Activated T-helper 9 cell treated with anti-CD3 and anti-CD28 coated beads, Interleukin-2, amount 50 U/mL, for 16 hours (primary cell): ENCODE measurements at regions not wholly inside any gene's neighbourhood (a gene's known extent, or its start where the extent isn't known, plus 50 kb on each side); places are given as distances from the start of the nearest gene placed in this dataset.

Source experiments
- DNase-seq: peaks from one replicate; pipeline ENCODE4 v3.0.0-alpha.2; 2020; ENCODE audit warnings: low read depth

GRCh38 chr21:24339406-24339805 is 1267.9 kb downstream of the MRPL39 start:
- DNase-seq: no peak

GRCh38 chr21:24336491-24336890 is 1270.8 kb downstream of the MRPL39 start:
- no peak for DNase-seq

GRCh38 chr21:24323536-24323935 is 1283.7 kb downstream of the MRPL39 start:
- no peak for DNase-seq

GRCh38 chr21:24316277-24316922 is 1290.9 kb downstream of the MRPL39 start:
- no peak for DNase-seq

GRCh38 chr21:24310788-24311187 is 1296.5 kb downstream of the MRPL39 start:
- DNase-seq: no peak

GRCh38 chr21:24308183-24308582 is 1299.1 kb downstream of the MRPL39 start:
- no peak for DNase-seq

GRCh38 chr21:24302400-24302799 is 1304.9 kb downstream of the MRPL39 start:
- no peak for DNase-seq

GRCh38 chr21:24298040-24298439 is 1309.2 kb downstream of the MRPL39 start:
- DNase-seq: no peak

- DNase-seq: no peak
These were observed 1313.1 kb downstream of the MRPL39 start for GRCh38 chr21:24294171-24294570.

GRCh38 chr21:24290151-24290833 is 1317.0 kb downstream of the MRPL39 start:
- peak; percentile 0 for DNase-seq

GRCh38 chr21:24289539-24289938 is 1317.7 kb downstream of the MRPL39 start:
- no peak for DNase-seq

GRCh38 chr21:24280596-24280995 is 1326.7 kb downstream of the MRPL39 start:
- DNase-seq: no peak

- no peak for DNase-seq
These were observed 1328.6 kb downstream of the MRPL39 start for GRCh38 chr21:24278711-24279110.

- no peak for DNase-seq
These were observed 1331.1 kb downstream of the MRPL39 start for GRCh38 chr21:24276204-24276603.

GRCh38 chr21:24275616-24276015 is 1331.7 kb downstream of the MRPL39 start:
- no peak for DNase-seq

GRCh38 chr21:24272521-24272938 is 1334.8 kb downstream of the MRPL39 start:
- no peak for DNase-seq

- DNase-seq: no peak
These were observed 1341.3 kb downstream of the MRPL39 start for GRCh38 chr21:24265987-24266386.

GRCh38 chr21:24260751-24261150 is 1346.5 kb downstream of the MRPL39 start:
- no peak for DNase-seq

GRCh38 chr21:24259241-24259640 is 1348.0 kb downstream of the MRPL39 start:
- no peak for DNase-seq

- no peak for DNase-seq
These were observed 1351.7 kb downstream of the MRPL39 start for GRCh38 chr21:24255591-24255990.

GRCh38 chr21:24225431-24225830 is 1381.8 kb downstream of the MRPL39 start:
- DNase-seq: no peak

- no peak for DNase-seq
These were observed 1382.9 kb downstream of the MRPL39 start for GRCh38 chr21:24224422-24224821.

GRCh38 chr21:24223624-24224023 is 1383.7 kb downstream of the MRPL39 start:
- no peak for DNase-seq

- DNase-seq: no peak
These were observed 1384.6 kb downstream of the MRPL39 start for GRCh38 chr21:24222676-24223075.
